OCI-LY3 (cell line): ENCODE measurements at regions not wholly inside any gene's neighbourhood (a gene's known extent, or its start where the extent isn't known, plus 50 kb on each side); places are given as distances from the start of the nearest gene placed in this dataset.

ENCODE experiments used
- CTCF ChIP-seq: fragments of 200-600, 300-600 bp; sonication (generic); IDR thresholded peaks from 2 replicates; pipeline ENCODE4 v1.5.1; 2014; ENCODE audit warnings: antibody characterized with exemption, low read length, low read depth
- EZH2phosphoT487 ChIP-seq: fragments of 200-600 bp; shearing (Covaris generic); IDR thresholded peaks from 2 replicates; pipeline ENCODE4 v1.6.1; 2018; ENCODE audit warnings: antibody characterized with exemption, mixed run types, low read depth

GRCh38 chr12:25412735-25413134 lies 140.3 kb downstream of the LMNTD1 start:
- TF ChIP-seq CTCF, result no peak
- TF ChIP-seq EZH2phosphoT487, result no peak
